Dermis microvascular lymphatic vessel endothelial cell (primary cell): ENCODE measurements at regions not wholly inside any gene's neighbourhood (a gene's known extent, or its start where the extent isn't known, plus 50 kb on each side); places are given as distances from the start of the nearest gene placed in this dataset.
"Not testable (repeated sequence)": the region's sequence is repeated elsewhere in the genome, so short reads cannot be mapped to it uniquely, and the experiment has no call there.

Source experiments
- DNase-seq, 2 donors: peaks; one replicate each; pipeline versions ENCODE4 v3.0.0 to v3.0.0-alpha.2; 2010; ENCODE audit warnings: low read depth in 2 of 2

GRCh38 chr7:9698375-9698774 lies 1265.0 kb downstream of the NXPH1 start:
- no peak for DNase-seq

GRCh38 chr7:9709216-9709615 lies 1264.5 kb upstream of the PHF14 start:
- DNase-seq = no peak

GRCh38 chr7:9711259-9711918 lies 1262.3 kb upstream of the PHF14 start:
- no peak for DNase-seq

- no peak for DNase-seq
Observed at GRCh38 chr7:9718071-9718661, 1255.5 kb upstream of the PHF14 start.

GRCh38 chr7:9719303-9719702 lies 1254.4 kb upstream of the PHF14 start:
- no peak for DNase-seq

- DNase-seq = no peak
Observed at GRCh38 chr7:9719721-9720120, 1254.0 kb upstream of the PHF14 start.

- DNase-seq = not testable (repeated sequence)
Observed at GRCh38 chr7:9725940-9726663, 1247.6 kb upstream of the PHF14 start.

- DNase-seq = not testable (repeated sequence)
Observed at GRCh38 chr7:9726811-9727210, 1246.9 kb upstream of the PHF14 start.

GRCh38 chr7:9727467-9727869 lies 1246.2 kb upstream of the PHF14 start:
- DNase-seq = not testable (repeated sequence)

- DNase-seq = not testable (repeated sequence)
Observed at GRCh38 chr7:9728014-9728657, 1245.5 kb upstream of the PHF14 start.

- DNase-seq = no peak
Observed at GRCh38 chr7:9752033-9752432, 1221.6 kb upstream of the PHF14 start.

- DNase-seq = no peak
Observed at GRCh38 chr7:9761224-9761623, 1212.4 kb upstream of the PHF14 start.

- no peak for DNase-seq
Observed at GRCh38 chr7:9776900-9777299, 1196.8 kb upstream of the PHF14 start.

- no peak for DNase-seq
Observed at GRCh38 chr7:9778367-9778766, 1195.3 kb upstream of the PHF14 start.

GRCh38 chr7:9781710-9782109 lies 1192.0 kb upstream of the PHF14 start:
- DNase-seq = no peak

- DNase-seq = no peak
Observed at GRCh38 chr7:9782275-9782674, 1191.4 kb upstream of the PHF14 start.

GRCh38 chr7:9785211-9785610 lies 1188.5 kb upstream of the PHF14 start:
- DNase-seq = no peak

- DNase-seq = no peak
Observed at GRCh38 chr7:9796241-9796640, 1177.4 kb upstream of the PHF14 start.

GRCh38 chr7:9822458-9823290 lies 1151.0 kb upstream of the PHF14 start:
- no peak for DNase-seq

GRCh38 chr7:9835199-9835598 lies 1138.5 kb upstream of the PHF14 start:
- DNase-seq = no peak

- no peak for DNase-seq
Observed at GRCh38 chr7:9836671-9837070, 1137.0 kb upstream of the PHF14 start.
